ENCODE measurements at regions not wholly inside any gene's neighbourhood (a gene's known extent, or its start where the extent isn't known, plus 50 kb on each side); places are given as distances from the start of the nearest gene placed in this dataset.
"Not testable (repeated sequence)": the region's sequence is repeated elsewhere in the genome, so short reads cannot be mapped to it uniquely, and the experiment has no call there.

DNA sequence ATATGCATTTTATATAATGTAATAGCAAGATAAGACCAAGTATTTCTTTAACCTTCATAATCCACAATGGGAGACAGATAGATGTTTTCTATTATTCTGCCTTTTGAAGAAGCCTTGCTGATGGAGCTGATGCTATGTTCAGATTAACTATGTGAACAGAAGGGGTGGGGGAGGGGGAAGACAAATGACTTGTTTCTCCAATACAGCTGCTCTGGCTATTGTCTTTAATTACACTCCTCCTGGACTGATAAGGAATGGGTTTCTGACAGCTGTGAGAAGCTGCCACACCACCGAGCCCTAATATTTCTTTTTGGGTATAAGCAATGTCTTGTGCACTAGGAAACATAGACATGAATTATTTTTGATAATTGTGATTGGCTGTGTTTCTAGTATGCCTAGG, 62.0 kb downstream of the CAVIN4 start:
- DNase-seq, result no peak

GRCh38 chr9:100640447-100641050, 62.7 kb downstream of the CAVIN4 start:
- no peak for DNase-seq

DNA sequence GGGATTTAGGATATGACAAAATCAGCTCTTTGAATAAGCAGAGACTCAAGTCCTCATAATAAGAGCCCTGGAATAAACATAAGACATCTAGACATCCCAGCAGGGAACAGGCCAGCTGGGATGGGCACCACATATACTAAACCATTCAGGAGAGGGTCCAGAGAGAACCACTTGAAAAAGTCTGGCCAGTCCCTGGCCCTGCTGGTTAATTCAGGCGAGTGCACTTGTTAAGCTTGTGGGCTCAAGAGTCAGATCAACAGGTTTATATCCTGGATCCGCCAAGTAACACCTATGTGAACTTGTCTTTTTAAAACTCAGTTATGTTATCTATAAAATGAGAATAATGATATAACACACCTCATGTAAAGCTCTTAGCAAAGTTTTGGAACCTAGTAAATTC, 63.3 kb downstream of the CAVIN4 start:
- no peak for DNase-seq

- DNase-seq, result no peak
Measured at GRCh38 chr9:100652850-100653249, 75.0 kb downstream of the CAVIN4 start.

- no peak for DNase-seq
Measured at GRCh38 chr9:100653643-100654334, 75.9 kb downstream of the CAVIN4 start.

DNA sequence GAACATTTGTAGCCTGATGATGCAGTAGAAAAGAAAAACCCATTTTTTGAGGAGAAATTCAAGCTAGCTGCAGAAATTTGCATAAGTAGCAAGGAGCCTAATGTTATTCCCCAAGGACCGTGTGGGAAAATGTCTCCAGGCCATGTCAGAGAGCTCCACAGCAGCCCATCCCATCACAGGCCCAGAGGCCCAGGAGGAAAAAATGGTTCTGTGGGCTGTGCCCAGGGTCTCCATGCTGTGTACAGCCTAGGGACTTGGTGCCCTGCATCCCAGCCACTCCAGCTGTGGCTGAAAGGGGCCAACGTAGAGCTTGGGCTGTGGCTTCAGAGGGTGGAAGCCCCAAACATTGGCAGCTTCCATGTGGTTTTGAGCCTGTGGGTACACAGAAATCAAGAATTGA, 79.0 kb downstream of the CAVIN4 start:
- not testable (repeated sequence) for DNase-seq

GRCh38 chr9:100661668-100662067, 83.8 kb downstream of the CAVIN4 start:
- no peak for DNase-seq

- no peak for DNase-seq
Measured at GRCh38 chr9:100662122-100662521, 84.2 kb downstream of the CAVIN4 start.

DNA sequence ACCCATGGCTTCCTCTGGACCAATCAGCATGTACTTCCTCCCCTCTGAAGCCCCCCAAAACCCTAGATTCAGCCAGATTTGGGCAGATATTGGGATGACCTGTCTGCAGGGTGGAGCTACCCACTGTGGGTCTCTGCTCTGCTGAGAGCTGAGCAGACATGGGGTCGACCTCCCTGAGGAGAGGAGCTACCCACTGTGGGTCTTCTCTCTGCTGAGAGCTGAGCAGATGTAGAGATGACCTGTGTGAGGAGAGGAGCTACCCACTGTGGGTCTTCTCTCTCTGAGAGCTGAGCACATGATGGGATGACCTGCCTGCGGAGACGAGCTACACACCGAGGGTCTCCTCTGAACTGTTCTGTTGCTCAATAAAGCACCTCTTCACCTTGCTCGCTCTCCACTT, 89.6 kb downstream of the CAVIN4 start:
- DNase-seq, result no peak

GRCh38 chr9:100668024-100668423, 90.1 kb downstream of the CAVIN4 start:
- DNase-seq, result no peak

DNA sequence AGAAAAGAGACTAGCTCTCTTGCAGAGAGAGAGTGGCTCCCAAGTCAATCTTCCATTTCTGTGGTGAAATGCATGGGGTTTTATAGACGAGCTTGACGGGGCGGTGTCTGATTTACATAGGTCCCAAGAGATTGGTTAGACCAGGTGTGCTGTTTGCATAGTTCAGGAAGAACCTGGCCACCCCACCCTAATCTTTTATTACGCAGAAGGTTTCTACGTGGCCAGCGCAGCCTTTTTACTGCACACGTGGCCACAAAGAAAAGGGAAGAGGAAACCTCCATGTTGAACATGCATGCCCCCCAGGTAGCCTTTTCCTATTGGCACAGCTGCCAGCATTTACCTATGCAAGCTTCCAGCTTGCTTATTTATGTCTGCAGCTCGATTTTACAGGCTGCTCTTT, 92.1 kb downstream of the CAVIN4 start:
- no peak for DNase-seq

GRCh38 chr9:100670719-100671118, 92.8 kb downstream of the CAVIN4 start:
- DNase-seq, result no peak

- DNase-seq, result no peak
Measured at GRCh38 chr9:100671898-100672297, 94.0 kb downstream of the CAVIN4 start.

- DNase-seq, result no peak
Measured at GRCh38 chr9:100673249-100673648, 95.4 kb downstream of the CAVIN4 start.

GRCh38 chr9:100674419-100675122, 96.7 kb downstream of the CAVIN4 start:
- no peak for DNase-seq

DNA sequence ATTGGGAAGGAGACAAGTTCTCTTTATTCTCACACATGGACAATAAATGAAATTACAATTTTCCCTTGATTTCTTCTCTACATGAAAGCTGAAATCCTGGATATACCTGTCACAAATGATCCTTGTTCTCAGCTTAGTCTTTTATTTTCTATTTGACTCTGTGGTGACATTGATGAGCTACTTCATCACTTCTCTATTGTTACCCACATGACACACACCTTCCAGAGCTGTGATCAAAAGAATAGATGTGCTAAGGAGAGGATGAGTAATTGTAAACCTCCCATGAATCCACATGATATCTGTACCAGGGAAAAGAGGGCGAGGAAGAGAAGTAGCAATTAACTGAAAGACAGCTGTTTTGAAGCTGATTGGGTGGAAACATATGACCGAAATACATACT, 102.0 kb downstream of the CAVIN4 start:
- no peak for DNase-seq

DNA sequence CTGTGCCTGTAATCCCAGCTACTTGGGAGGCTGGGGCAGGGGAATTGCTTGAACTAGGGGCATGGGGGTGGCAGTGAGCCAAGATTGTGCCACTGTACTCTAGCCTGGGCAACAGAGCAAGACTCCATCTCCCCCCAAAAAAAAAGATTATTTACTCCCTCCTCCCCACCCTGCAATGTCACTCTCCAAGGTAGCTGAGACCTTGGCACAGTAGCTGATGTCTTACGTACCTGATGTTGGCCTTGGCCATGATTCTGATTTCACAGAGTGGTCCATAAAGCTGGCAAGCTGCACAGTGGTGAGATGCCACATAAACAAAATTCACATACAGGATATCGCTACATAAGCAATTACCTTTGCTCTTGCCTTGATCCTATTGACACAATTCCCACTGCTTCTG, 108.5 kb downstream of the CAVIN4 start:
- DNase-seq, result no peak

GRCh38 chr9:100689635-100690034, 111.8 kb downstream of the CAVIN4 start:
- peak; percentile 19 to 21 for DNase-seq

DNA sequence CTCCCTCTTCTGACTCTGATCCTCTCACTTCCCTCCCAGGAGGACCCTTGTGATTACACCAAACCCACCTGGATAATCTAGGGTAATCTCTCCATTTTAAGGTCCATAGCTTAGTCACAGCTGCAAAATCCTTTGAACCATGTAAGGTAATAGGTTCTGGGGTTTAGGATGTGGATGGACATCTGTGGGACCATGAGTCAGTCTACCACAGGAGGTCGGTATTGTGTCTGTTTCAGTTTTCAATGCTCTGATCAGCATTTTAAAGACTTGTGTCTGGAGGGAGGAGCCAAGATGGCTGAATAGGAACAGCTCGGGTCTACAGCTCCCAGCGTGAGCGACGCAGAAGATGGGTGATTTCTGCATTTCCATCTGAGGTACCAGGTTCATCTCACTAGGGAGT, 112.6 kb downstream of the CAVIN4 start:
- DNase-seq, result no peak

DNA sequence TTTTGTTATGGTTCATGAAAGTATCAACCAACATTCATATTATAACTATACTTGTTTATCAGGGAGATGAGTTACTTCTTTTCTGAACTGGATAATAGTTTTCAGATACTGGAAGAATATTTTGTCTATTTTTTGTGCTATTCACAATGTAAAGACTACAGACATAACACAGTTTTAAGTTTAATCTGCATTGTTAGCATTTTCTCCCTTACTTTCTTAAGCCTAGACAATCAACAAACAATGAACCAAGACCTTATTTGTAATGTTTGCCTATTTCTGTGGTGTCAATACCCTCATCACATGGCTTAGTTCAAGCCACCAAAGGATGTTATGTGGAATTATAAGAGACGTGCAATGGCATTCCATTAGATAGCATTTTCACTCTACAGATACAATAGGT, 119.5 kb downstream of the CAVIN4 start:
- no peak for DNase-seq

DNA sequence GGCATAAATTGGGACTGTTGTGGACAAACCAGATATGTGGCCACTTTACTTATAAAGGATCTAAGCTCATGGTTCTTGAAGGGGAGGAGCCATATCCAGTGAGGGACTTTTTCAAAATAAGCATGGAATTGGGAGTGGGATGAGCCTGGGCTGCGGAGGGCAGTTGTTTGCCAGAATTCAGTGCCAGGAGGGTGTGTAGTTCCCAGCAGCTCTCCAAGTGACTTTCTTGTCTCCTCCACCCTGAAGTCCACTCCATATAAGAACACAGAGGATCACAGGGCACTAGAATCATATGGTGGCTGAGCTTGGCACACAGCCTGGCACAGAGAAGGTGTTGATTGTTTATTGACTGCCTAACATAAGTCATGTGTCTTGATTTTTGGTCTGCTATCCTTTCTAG, 121.1 kb downstream of the CAVIN4 start:
- DNase-seq, result no peak

DNA sequence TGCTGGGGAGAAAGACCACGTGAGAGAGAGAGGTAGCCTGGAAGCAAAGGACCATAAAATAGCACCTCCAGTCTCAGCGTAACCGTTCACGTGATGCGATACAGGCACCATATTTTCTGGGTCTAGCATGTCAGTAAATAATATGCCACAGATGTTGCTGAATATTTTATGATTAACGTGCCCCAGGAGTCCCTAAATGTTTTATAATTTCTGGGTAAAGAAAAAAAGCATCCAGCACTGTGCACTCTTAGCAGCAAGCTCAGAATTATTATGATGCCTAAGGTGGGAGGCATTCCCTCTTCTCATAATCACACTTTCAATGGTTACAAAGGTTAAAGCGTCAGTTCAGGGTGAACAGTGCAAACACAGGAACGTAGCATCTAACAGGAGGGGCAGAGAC, 121.8 kb downstream of the CAVIN4 start:
- DNase-seq, result no peak

- peak; percentile 19 for DNase-seq
Measured at GRCh38 chr9:100700689-100701318, 122.9 kb downstream of the CAVIN4 start.

Data from activated T-cell treated with anti-CD3 and anti-CD28 coated beads, Interleukin-2, amount 50 U/mL, for 48 hours (primary cell).